ENCODE measurements at regions not wholly inside any gene's neighbourhood (a gene's known extent, or its start where the extent isn't known, plus 50 kb on each side); places are given as distances from the start of the nearest gene placed in this dataset.

- no peak for DNase-seq
These were observed 194.4 kb downstream of the TMX3 start for GRCh38 chr18:68520406-68521075.

GRCh38 chr18:68519336-68519735 is 195.6 kb downstream of the TMX3 start:
- no peak for DNase-seq

GRCh38 chr18:68509902-68510301 is 205.0 kb downstream of the TMX3 start:
- no peak for DNase-seq

- no peak for DNase-seq
These were observed 207.1 kb downstream of the TMX3 start for GRCh38 chr18:68507781-68508180.

- DNase-seq = no peak
These were observed 209.7 kb downstream of the TMX3 start for GRCh38 chr18:68505178-68505574.

GRCh38 chr18:68504441-68505177 is 210.3 kb downstream of the TMX3 start:
- DNase-seq = no peak

GRCh38 chr18:68500556-68500955 is 214.4 kb downstream of the TMX3 start:
- no peak for DNase-seq

- no peak for DNase-seq
These were observed 215.8 kb downstream of the TMX3 start for GRCh38 chr18:68499141-68499540.

GRCh38 chr18:68498636-68499035 is 216.3 kb downstream of the TMX3 start:
- no peak for DNase-seq

GRCh38 chr18:68498185-68498584 is 216.7 kb downstream of the TMX3 start:
- DNase-seq = no peak

GRCh38 chr18:68494802-68495581 is 219.9 kb downstream of the TMX3 start:
- DNase-seq = no peak

- DNase-seq = no peak
These were observed 225.7 kb downstream of the TMX3 start for GRCh38 chr18:68489013-68489792.

GRCh38 chr18:68484241-68484640 is 230.7 kb downstream of the TMX3 start:
- DNase-seq = no peak

- DNase-seq = no peak
These were observed 232.1 kb downstream of the TMX3 start for GRCh38 chr18:68482815-68483214.

- DNase-seq = no peak
These were observed 234.7 kb downstream of the TMX3 start for GRCh38 chr18:68480196-68480595.

- no peak for DNase-seq
These were observed 236.7 kb downstream of the TMX3 start for GRCh38 chr18:68478246-68478645.

- DNase-seq = no peak
These were observed 239.0 kb downstream of the TMX3 start for GRCh38 chr18:68475883-68476282.

GRCh38 chr18:68472701-68473295 is 242.1 kb downstream of the TMX3 start:
- no peak for DNase-seq

GRCh38 chr18:68469049-68469625 is 245.8 kb downstream of the TMX3 start:
- DNase-seq = no peak

- DNase-seq = no peak
These were observed 247.0 kb downstream of the TMX3 start for GRCh38 chr18:68467957-68468356.

- DNase-seq = no peak
These were observed 247.6 kb downstream of the TMX3 start for GRCh38 chr18:68467329-68467728.

- no peak for DNase-seq
These were observed 248.2 kb downstream of the TMX3 start for GRCh38 chr18:68466672-68467071.
